ENCODE measurements at regions not wholly inside any gene's neighbourhood (a gene's known extent, or its start where the extent isn't known, plus 50 kb on each side); places are given as distances from the start of the nearest gene placed in this dataset.

DNA sequence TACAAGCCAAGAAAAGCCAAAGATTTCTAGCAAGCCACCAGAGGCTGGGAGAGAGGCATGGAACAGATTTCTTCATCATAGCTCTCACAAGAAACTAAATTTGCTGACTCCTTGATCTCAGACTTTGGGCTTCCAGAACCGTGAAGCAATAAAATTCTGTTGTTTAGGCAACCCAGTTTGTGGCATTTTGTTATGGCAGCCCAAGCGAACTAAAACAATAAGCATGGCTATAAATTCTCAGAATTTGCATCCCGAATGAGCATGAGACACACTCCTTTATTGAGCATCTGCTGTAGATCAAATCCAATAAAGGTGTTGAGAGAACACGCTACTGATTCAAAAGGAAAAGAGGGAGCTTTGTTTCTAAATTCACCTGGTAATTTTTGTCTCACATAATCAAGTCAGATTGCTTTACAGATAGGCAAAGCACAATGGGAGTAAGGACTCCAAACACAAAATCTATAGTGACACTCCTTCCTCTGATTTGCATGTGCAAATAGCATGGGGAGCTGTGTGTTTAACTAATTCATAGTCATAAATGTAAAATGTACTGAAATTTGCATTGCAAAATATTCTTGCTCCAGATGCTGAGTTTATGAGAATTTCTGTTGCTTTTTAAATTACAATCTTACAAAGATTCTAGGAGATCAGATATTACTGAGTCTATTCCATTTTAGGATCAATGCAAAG is 308.7 kb downstream of the MED10 start:
- TF ChIP-seq, protein P1, sequence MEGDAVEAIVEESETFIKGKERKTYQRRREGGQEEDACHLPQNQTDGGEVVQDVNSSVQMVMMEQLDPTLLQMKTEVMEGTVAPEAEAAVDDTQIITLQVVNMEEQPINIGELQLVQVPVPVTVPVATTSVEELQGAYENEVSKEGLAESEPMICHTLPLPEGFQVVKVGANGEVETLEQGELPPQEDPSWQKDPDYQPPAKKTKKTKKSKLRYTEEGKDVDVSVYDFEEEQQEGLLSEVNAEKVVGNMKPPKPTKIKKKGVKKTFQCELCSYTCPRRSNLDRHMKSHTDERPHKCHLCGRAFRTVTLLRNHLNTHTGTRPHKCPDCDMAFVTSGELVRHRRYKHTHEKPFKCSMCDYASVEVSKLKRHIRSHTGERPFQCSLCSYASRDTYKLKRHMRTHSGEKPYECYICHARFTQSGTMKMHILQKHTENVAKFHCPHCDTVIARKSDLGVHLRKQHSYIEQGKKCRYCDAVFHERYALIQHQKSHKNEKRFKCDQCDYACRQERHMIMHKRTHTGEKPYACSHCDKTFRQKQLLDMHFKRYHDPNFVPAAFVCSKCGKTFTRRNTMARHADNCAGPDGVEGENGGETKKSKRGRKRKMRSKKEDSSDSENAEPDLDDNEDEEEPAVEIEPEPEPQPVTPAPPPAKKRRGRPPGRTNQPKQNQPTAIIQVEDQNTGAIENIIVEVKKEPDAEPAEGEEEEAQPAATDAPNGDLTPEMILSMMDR (IDR thresholded peaks at IDR 0.05): no peak
- TF ChIP-seq, protein P2, sequence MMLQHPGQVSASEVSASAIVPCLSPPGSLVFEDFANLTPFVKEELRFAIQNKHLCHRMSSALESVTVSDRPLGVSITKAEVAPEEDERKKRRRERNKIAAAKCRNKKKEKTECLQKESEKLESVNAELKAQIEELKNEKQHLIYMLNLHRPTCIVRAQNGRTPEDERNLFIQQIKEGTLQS (CRISPR knock-in tag; conservative IDR thresholded peaks at IDR 0.05): no peak
- TF ChIP-seq, protein P3, sequence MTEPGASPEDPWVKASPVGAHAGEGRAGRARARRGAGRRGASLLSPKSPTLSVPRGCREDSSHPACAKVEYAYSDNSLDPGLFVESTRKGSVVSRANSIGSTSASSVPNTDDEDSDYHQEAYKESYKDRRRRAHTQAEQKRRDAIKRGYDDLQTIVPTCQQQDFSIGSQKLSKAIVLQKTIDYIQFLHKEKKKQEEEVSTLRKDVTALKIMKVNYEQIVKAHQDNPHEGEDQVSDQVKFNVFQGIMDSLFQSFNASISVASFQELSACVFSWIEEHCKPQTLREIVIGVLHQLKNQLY (CRISPR knock-in tag; IDR thresholded peaks at IDR 0.05): no peak
- TF ChIP-seq SP1 (CRISPR knock-in tag; conservative IDR thresholded peaks at IDR 0.05) (no peak), ELF4 (CRISPR knock-in tag; IDR thresholded peaks at IDR 0.05; ENCODE audit: low read depth) (no peak), NR2C2 (CRISPR knock-in tag; IDR thresholded peaks at IDR 0.05) (no peak), TCF7 (CRISPR knock-in tag; IDR thresholded peaks at IDR 0.05; ENCODE audit: low read depth) (no peak), FOXJ3 (CRISPR knock-in tag; IDR thresholded peaks at IDR 0.05; ENCODE audit: borderline replicate concordance) (no peak), CREB1 (CRISPR knock-in tag; IDR thresholded peaks at IDR 0.05) (no peak)
- TF ChIP-seq, protein P4, sequence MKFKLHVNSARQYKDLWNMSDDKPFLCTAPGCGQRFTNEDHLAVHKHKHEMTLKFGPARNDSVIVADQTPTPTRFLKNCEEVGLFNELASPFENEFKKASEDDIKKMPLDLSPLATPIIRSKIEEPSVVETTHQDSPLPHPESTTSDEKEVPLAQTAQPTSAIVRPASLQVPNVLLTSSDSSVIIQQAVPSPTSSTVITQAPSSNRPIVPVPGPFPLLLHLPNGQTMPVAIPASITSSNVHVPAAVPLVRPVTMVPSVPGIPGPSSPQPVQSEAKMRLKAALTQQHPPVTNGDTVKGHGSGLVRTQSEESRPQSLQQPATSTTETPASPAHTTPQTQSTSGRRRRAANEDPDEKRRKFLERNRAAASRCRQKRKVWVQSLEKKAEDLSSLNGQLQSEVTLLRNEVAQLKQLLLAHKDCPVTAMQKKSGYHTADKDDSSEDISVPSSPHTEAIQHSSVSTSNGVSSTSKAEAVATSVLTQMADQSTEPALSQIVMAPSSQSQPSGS (CRISPR knock-in tag; IDR thresholded peaks at IDR 0.05; ENCODE audit: borderline replicate concordance, low read depth): no peak
- TF ChIP-seq, protein P5, sequence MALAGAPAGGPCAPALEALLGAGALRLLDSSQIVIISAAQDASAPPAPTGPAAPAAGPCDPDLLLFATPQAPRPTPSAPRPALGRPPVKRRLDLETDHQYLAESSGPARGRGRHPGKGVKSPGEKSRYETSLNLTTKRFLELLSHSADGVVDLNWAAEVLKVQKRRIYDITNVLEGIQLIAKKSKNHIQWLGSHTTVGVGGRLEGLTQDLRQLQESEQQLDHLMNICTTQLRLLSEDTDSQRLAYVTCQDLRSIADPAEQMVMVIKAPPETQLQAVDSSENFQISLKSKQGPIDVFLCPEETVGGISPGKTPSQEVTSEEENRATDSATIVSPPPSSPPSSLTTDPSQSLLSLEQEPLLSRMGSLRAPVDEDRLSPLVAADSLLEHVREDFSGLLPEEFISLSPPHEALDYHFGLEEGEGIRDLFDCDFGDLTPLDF (CRISPR knock-in tag; IDR thresholded peaks at IDR 0.05): no peak
